ENCODE measurements at regions not wholly inside any gene's neighbourhood (a gene's known extent, or its start where the extent isn't known, plus 50 kb on each side); places are given as distances from the start of the nearest gene placed in this dataset.
A peak's percentile ranks its signal among the peaks of the same experiment; 100 is the strongest.

DNA sequence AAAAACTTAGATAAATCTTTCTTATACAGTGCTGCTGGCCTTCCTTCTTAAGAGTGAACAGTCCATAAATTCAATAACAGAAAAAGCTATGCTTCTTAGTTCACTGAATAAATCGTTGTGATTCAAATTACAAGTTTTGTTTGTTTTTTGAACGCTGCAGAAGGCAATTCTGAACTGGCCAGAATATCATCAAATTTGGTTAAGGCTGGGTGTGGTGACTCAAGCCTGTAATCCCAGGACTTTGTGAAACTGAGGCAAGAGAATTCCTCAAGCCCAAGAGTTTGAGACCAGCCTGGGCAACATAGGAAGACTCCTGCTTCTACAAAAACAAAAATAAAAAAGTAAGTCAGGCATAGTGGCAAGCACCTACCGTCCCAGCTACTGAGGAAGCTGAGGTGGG is 111.2 kb upstream of the SLC39A10 start:
- no peak overlapping the region for H3K4me3 ChIP-seq (replicated peaks in 1 of 3; ENCODE audit: low read depth in 2 of 3, low read length in 3 of 3)
- no peak overlapping the region for H3K4me2 ChIP-seq (replicated peaks; ENCODE audit: extremely low read depth, low read length, poor library complexity, severe bottlenecking)
- peaks cover 0 to 3% of the 10 kb centered on the region in 2 donors for H3K9me3 ChIP-seq (replicated peaks in 1 of 2; ENCODE audit: control insufficient read depth in 1 of 2, insufficient read depth in 1 of 2, low read length in 2 of 2)
- H3K79me2 ChIP-seq (ENCODE audit: insufficient read depth, low read length): no peaks in the 10 kb centered on the region
- Mint-ChIP-seq H3K9me3 (peaks cover 0 to 10% (median 4%) of the 10 kb centered on the region in 7 donors), H3K27ac (no peak overlapping the region), H3K4me1 (peaks cover 19% of the 10 kb centered on the region), H3K4me3 (no peak overlapping the region), H3K36me3 (peaks cover 0 to 2% of the 10 kb centered on the region in 2 donors), H3K27me3 (ENCODE audit: low read depth in 3 of 3) (no peaks in the 10 kb centered on the region)
- TF ChIP-seq, protein P1, sequence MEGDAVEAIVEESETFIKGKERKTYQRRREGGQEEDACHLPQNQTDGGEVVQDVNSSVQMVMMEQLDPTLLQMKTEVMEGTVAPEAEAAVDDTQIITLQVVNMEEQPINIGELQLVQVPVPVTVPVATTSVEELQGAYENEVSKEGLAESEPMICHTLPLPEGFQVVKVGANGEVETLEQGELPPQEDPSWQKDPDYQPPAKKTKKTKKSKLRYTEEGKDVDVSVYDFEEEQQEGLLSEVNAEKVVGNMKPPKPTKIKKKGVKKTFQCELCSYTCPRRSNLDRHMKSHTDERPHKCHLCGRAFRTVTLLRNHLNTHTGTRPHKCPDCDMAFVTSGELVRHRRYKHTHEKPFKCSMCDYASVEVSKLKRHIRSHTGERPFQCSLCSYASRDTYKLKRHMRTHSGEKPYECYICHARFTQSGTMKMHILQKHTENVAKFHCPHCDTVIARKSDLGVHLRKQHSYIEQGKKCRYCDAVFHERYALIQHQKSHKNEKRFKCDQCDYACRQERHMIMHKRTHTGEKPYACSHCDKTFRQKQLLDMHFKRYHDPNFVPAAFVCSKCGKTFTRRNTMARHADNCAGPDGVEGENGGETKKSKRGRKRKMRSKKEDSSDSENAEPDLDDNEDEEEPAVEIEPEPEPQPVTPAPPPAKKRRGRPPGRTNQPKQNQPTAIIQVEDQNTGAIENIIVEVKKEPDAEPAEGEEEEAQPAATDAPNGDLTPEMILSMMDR (IDR thresholded peaks at IDR 0.05): no peak
- H4K20me1 ChIP-seq (ENCODE audit: insufficient read depth, low read length): no peaks in the 10 kb centered on the region
- WGBS (ENCODE audit: insufficient coverage): no CpG with 5 or more reads among the region's 3 CpGs
- DNase-seq: no peak
- H3K27me3 ChIP-seq (ENCODE audit: control insufficient read depth in 2 of 2, insufficient read depth in 2 of 2, low read length in 2 of 2): no peaks in the 10 kb centered on the region
- intact Hi-C loops (cut with micrococcal nuclease): no loop called here
- H3K36me3 ChIP-seq (replicated peaks in 1 of 2; ENCODE audit: control insufficient read depth in 1 of 2, insufficient read depth in 2 of 2, low read length in 2 of 2): no peaks in the 10 kb centered on the region
- H3K9ac ChIP-seq (ENCODE audit: insufficient read depth, low read length, poor library complexity, severe bottlenecking): no peak overlapping the region
- no peak overlapping the region for H3K27ac ChIP-seq (ENCODE audit: low read depth in 1 of 2, low read length in 2 of 2)
- H3K4me1 ChIP-seq (ENCODE audit: control insufficient read depth in 1 of 2, insufficient read depth in 2 of 2, low read length in 2 of 2): peaks cover 19 to 25% of the 10 kb centered on the region in 2 donors
- H2AFZ ChIP-seq (ENCODE audit: insufficient read depth, low read depth, low read length, poor library complexity, severe bottlenecking): no peak overlapping the region

DNA sequence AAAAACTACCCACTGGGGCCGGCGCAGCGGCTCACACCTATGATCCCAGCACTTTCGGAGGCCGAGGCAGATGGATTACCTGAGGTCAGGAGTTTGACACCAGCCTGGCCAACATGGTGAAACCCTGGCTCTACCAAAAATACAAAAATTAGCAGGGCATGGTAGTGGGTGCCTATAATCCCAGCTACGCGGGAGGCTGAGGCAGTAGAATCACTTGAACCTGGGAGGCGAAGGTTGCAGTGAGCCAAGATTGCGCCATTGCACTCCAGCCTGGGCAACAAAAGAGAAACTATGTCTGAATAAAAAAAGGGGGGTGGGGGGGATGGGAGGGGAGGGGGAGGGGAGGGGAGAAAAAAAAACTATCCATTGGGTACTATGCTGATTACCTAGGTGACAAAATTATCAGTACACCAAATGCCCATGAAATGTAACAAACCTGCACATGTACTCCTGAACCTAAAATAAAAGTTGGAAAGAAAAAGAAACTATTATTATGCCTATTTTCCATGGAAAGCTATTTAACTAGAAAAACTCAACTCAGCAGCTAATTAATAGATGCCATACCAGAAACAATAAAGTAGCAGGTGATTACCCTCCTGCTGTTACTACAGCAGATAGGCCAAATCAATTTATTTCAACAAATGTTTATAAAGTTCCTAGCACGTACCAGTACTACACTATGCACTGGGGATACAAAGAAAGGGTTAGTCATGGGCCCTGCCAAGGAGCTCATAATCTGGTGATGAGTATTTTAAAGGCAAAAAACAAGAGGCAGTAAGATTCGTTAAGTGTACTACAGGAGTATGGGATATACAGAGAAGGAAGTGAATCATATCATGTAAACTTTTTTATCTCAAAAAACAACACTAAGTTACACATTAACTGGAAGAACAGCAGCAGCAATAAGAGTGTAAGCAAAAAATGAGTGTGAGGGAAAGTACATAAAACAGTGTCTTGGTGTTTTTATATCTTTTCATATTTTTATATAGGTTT is 112.8 kb upstream of the SLC39A10 start:
- Histone ChIP-seq H3K4me2 (replicated peaks; ENCODE audit: extremely low read depth, low read length, poor library complexity, severe bottlenecking) (no peak overlapping the region), H2AFZ (ENCODE audit: insufficient read depth, low read depth, low read length, poor library complexity, severe bottlenecking) (no peak overlapping the region), H3K79me2 (ENCODE audit: insufficient read depth, low read length) (no peaks in the 10 kb centered on the region), H4K20me1 (ENCODE audit: insufficient read depth, low read length) (no peaks in the 10 kb centered on the region), H3K9ac (ENCODE audit: insufficient read depth, low read length, poor library complexity, severe bottlenecking) (no peak overlapping the region), H3K27ac (ENCODE audit: low read depth in 1 of 2, low read length in 2 of 2) (peak overlapping the region in 1 of 2 donors; percentile 48), H3K9me3 (replicated peaks in 1 of 2; ENCODE audit: control insufficient read depth in 1 of 2, insufficient read depth in 1 of 2, low read length in 2 of 2) (peaks cover 0 to 3% of the 10 kb centered on the region in 2 donors), H3K4me3 (replicated peaks in 1 of 3; ENCODE audit: low read depth in 2 of 3, low read length in 3 of 3) (no peak overlapping the region), H3K4me1 (ENCODE audit: control insufficient read depth in 1 of 2, insufficient read depth in 2 of 2, low read length in 2 of 2) (peaks cover 19 to 26% of the 10 kb centered on the region in 2 donors), H3K27me3 (ENCODE audit: control insufficient read depth in 2 of 2, insufficient read depth in 2 of 2, low read length in 2 of 2) (no peaks in the 10 kb centered on the region), H3K36me3 (replicated peaks in 1 of 2; ENCODE audit: control insufficient read depth in 1 of 2, insufficient read depth in 2 of 2, low read length in 2 of 2) (no peaks in the 10 kb centered on the region)
- Mint-ChIP-seq H3K27me3 (ENCODE audit: low read depth in 3 of 3) (no peaks in the 10 kb centered on the region), H3K4me1 (peaks cover 21% of the 10 kb centered on the region), H3K36me3 (peaks cover 2% of the 10 kb centered on the region in 2 donors), H3K4me3 (peak overlapping the region in 1 of 2 donors; percentile 24), H3K27ac (peak overlapping the region in 4 of 7 donors; percentile 9 to 48 (median 24)), H3K9me3 (peaks cover 0 to 12% (median 4%) of the 10 kb centered on the region in 7 donors)
- peak in 1 of 3 donors; percentile 27 for DNase-seq
- TF ChIP-seq, protein P1 (IDR thresholded peaks at IDR 0.05): no peak
- intact Hi-C loops (cut with micrococcal nuclease): no loop called here
- 94% methylated on average over 3 of the region's 11 CpGs for whole genome bisulfite sequencing (ENCODE audit: insufficient coverage)

Measured in CD14-positive monocyte (primary cell).